WTC11 (cell line): ENCODE measurements at regions not wholly inside any gene's neighbourhood (a gene's known extent, or its start where the extent isn't known, plus 50 kb on each side); places are given as distances from the start of the nearest gene placed in this dataset.

Experiments used
- E2F1 ChIP-seq: sonication (generic); formaldehyde crosslinking; IDR thresholded peaks from 2 replicates; pipeline ENCODE4 v1.8.0; 2022; ENCODE audit warnings: mild to moderate bottlenecking, missing genetic modification reagents
- IRF2 ChIP-seq: sonication (generic); formaldehyde crosslinking; IDR thresholded peaks from 2 replicates; pipeline ENCODE4 v1.8.0; 2022; ENCODE audit warnings: low read depth, missing genetic modification reagents, borderline replicate concordance
- MAX ChIP-seq: sonication (generic); formaldehyde crosslinking; IDR thresholded peaks from 2 replicates; pipeline ENCODE4 v1.8.0; 2022; ENCODE audit warnings: mild to moderate bottlenecking, missing genetic modification reagents
- MXD4 ChIP-seq: fragments of 250-450 bp; sonication (Bioruptor Pico); IDR thresholded peaks from 2 replicates; pipeline ENCODE4 v1.8.0; 2021; ENCODE audit warnings: mild to moderate bottlenecking, moderate library complexity, borderline replicate concordance
- MYBL2 ChIP-seq: sonication (generic); formaldehyde crosslinking; IDR thresholded peaks from 2 replicates; pipeline ENCODE4 v1.8.1; 2023; ENCODE audit warnings: mild to moderate bottlenecking, moderate library complexity, missing genetic modification reagents
- NR3C1 ChIP-seq: sonication (generic); formaldehyde crosslinking; conservative IDR thresholded peaks from 2 replicates; pipeline ENCODE4 v1.8.1; 2023; ENCODE audit warnings: low read depth, mild to moderate bottlenecking, missing genetic modification reagents
- STAT6 ChIP-seq: sonication (generic); formaldehyde crosslinking; conservative IDR thresholded peaks from 2 replicates; pipeline ENCODE4 v1.8.1; 2023; ENCODE audit warnings: mild to moderate bottlenecking, low read depth, missing genetic modification reagents, moderate library complexity
- ZNF138 ChIP-seq: sonication (generic); formaldehyde crosslinking; conservative IDR thresholded peaks from 2 replicates; pipeline ENCODE4 v1.8.1; 2022; ENCODE audit warnings: mild to moderate bottlenecking, moderate library complexity, missing genetic modification reagents
- ZNF219 ChIP-seq: sonication (generic); formaldehyde crosslinking; IDR thresholded peaks from 2 replicates; pipeline ENCODE4 v1.8.0; 2023; ENCODE audit warnings: missing genetic modification reagents, mild to moderate bottlenecking, borderline replicate concordance
- ZNF317 ChIP-seq: sonication (generic); formaldehyde crosslinking; IDR thresholded peaks from 2 replicates; pipeline ENCODE4 v1.8.1; 2023; ENCODE audit warnings: low read depth, mild to moderate bottlenecking, moderate library complexity, missing genetic modification reagents, borderline replicate concordance
- TF ChIP-seq, protein P1 (sequence below): fragments of 200-600 bp; IDR thresholded peaks from 2 replicates; pipeline ENCODE4 v1.8.0; 2022; ENCODE audit warnings: antibody characterized with exemption
- TF ChIP-seq, protein P2 (sequence below): fragments of 250-450 bp; sonication (Bioruptor Pico); IDR thresholded peaks from 2 replicates; pipeline ENCODE4 v1.8.0; 2021; ENCODE audit warnings: mild to moderate bottlenecking

DNA sequence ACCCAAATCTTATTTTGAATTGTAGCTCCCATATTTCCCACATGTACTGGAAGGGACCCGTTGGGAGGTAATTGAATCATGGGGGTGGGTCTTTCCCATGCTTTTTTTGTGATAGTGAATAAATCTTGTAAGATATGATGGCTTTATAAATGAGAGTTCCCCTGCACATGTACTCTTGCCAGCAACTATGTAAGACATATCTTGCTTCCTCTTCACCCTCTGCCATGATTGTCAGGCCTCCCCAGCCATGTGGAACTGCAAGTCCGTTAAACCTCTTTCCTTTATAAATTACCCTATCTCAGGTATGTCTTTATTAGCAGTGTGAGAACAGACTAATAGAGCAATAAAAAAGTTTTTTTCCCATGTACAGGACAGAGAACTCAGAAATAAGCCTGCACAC lies 468.4 kb upstream of the SPHKAP start:
- TF ChIP-seq, protein P1, sequence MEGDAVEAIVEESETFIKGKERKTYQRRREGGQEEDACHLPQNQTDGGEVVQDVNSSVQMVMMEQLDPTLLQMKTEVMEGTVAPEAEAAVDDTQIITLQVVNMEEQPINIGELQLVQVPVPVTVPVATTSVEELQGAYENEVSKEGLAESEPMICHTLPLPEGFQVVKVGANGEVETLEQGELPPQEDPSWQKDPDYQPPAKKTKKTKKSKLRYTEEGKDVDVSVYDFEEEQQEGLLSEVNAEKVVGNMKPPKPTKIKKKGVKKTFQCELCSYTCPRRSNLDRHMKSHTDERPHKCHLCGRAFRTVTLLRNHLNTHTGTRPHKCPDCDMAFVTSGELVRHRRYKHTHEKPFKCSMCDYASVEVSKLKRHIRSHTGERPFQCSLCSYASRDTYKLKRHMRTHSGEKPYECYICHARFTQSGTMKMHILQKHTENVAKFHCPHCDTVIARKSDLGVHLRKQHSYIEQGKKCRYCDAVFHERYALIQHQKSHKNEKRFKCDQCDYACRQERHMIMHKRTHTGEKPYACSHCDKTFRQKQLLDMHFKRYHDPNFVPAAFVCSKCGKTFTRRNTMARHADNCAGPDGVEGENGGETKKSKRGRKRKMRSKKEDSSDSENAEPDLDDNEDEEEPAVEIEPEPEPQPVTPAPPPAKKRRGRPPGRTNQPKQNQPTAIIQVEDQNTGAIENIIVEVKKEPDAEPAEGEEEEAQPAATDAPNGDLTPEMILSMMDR = no peak
- TF ChIP-seq MXD4 (CRISPR knock-in tag) (no peak), STAT6 (CRISPR knock-in tag) (no peak), ZNF317 (no peak), E2F1 (CRISPR knock-in tag) (no peak), IRF2 (CRISPR knock-in tag) (no peak), ZNF138 (CRISPR knock-in tag) (no peak), NR3C1 (CRISPR knock-in tag) (no peak), ZNF219 (CRISPR knock-in tag) (no peak), MAX (CRISPR knock-in tag) (no peak), MYBL2 (CRISPR knock-in tag) (no peak)
- TF ChIP-seq, protein P2, sequence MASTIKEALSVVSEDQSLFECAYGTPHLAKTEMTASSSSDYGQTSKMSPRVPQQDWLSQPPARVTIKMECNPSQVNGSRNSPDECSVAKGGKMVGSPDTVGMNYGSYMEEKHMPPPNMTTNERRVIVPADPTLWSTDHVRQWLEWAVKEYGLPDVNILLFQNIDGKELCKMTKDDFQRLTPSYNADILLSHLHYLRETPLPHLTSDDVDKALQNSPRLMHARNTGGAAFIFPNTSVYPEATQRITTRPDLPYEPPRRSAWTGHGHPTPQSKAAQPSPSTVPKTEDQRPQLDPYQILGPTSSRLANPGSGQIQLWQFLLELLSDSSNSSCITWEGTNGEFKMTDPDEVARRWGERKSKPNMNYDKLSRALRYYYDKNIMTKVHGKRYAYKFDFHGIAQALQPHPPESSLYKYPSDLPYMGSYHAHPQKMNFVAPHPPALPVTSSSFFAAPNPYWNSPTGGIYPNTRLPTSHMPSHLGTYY (CRISPR knock-in tag) = no peak
